H9 (cell line): ENCODE measurements at regions not wholly inside any gene's neighbourhood (a gene's known extent, or its start where the extent isn't known, plus 50 kb on each side); places are given as distances from the start of the nearest gene placed in this dataset.

ENCODE experiments used
- DNase-seq: peaks from one replicate; pipeline ENCODE4 v3.0.0-alpha.2; 2017
- H2AFZ ChIP-seq: one replicate; pipeline ENCODE4 v1.6.1; 2013; ENCODE audit warnings: mild to moderate bottlenecking, low read length, control low read depth, moderate library complexity
- H2AK5ac ChIP-seq: 2 replicates; pipeline ENCODE4 v1.6.1; 2013; ENCODE audit warnings: low read length, control low read depth, mixed read lengths; ENCODE audit not compliant: insufficient read length
- H2BK120ac ChIP-seq: one replicate; pipeline ENCODE4 v1.6.1; 2013; ENCODE audit warnings: low read depth, mild to moderate bottlenecking, low read length, control low read depth, inconsistent platforms; ENCODE audit not compliant: poor library complexity, severe bottlenecking
- H2BK12ac ChIP-seq: 2 replicates; pipeline ENCODE4 v1.6.1; 2013; ENCODE audit warnings: low read length, control low read depth, mixed read lengths, low read depth; ENCODE audit not compliant: insufficient read length
- H2BK15ac ChIP-seq: 2 replicates; pipeline ENCODE4 v1.6.1; 2013; ENCODE audit warnings: low read depth, low read length, control low read depth
- H2BK20ac ChIP-seq: one replicate; pipeline ENCODE4 v1.6.1; 2013; ENCODE audit warnings: low read depth, mild to moderate bottlenecking, low read length, control low read depth, inconsistent platforms; ENCODE audit not compliant: poor library complexity, severe bottlenecking
- H2BK5ac ChIP-seq: 2 replicates; pipeline ENCODE4 v1.6.1; 2013; ENCODE audit warnings: low read length, control low read depth, mixed read lengths; ENCODE audit not compliant: insufficient read length
- H3K14ac ChIP-seq: 2 replicates; pipeline ENCODE4 v1.6.1; 2013; ENCODE audit warnings: low read length, control low read depth; ENCODE audit not compliant: insufficient read depth
- H3K18ac ChIP-seq: 2 replicates; pipeline ENCODE4 v1.6.1; 2013; ENCODE audit warnings: low read depth, mild to moderate bottlenecking, mixed read lengths, low read length, control low read depth; ENCODE audit not compliant: insufficient read length
- H3K23ac ChIP-seq: 2 replicates; pipeline ENCODE4 v1.6.1; 2013; ENCODE audit warnings: low read length, control low read depth, mixed read lengths, low read depth; ENCODE audit not compliant: insufficient read length
- H3K23me2 ChIP-seq: 2 replicates; pipeline ENCODE4 v1.6.1; 2013; ENCODE audit warnings: low read depth, mild to moderate bottlenecking, mixed read lengths, low read length, control low read depth; ENCODE audit not compliant: insufficient read length, poor library complexity, severe bottlenecking
- H3K27ac ChIP-seq: 2 replicates; pipeline ENCODE4 v1.5.1; 2013; ENCODE audit warnings: low read length, control low read depth, mixed read lengths, low read depth; ENCODE audit not compliant: insufficient read length
- H3K27me3 ChIP-seq: 2 replicates; pipeline ENCODE4 v1.6.1; 2013; ENCODE audit warnings: low read length, control low read depth, inconsistent platforms; ENCODE audit not compliant: insufficient read depth
- H3K4ac ChIP-seq: 2 replicates; pipeline ENCODE4 v1.6.1; 2013; ENCODE audit warnings: low read depth, mild to moderate bottlenecking, control low read depth, inconsistent platforms, low read length, moderate library complexity
- H3K4me1 ChIP-seq: 2 replicates; pipeline ENCODE4 v1.6.1; 2013; ENCODE audit warnings: low read length, control low read depth, inconsistent platforms; ENCODE audit not compliant: insufficient read depth
- H3K4me2 ChIP-seq: 2 replicates; pipeline ENCODE4 v1.6.1; 2013; ENCODE audit warnings: low read length, control low read depth, mixed read lengths; ENCODE audit not compliant: insufficient read length, insufficient read depth
- H3K56ac ChIP-seq: 2 replicates; pipeline ENCODE4 v1.6.1; 2013; ENCODE audit warnings: low read depth, mild to moderate bottlenecking, mixed read lengths, low read length, control low read depth; ENCODE audit not compliant: insufficient read length
- H3K79me1 ChIP-seq: 2 replicates; pipeline ENCODE4 v1.6.1; 2013; ENCODE audit warnings: low read depth, mild to moderate bottlenecking, moderate library complexity, low read length, control low read depth, inconsistent platforms; ENCODE audit not compliant: insufficient read depth, poor library complexity, severe bottlenecking
- H3K79me2 ChIP-seq: 2 replicates; pipeline ENCODE4 v1.6.1; 2013; ENCODE audit warnings: low read length, control low read depth, inconsistent platforms; ENCODE audit not compliant: insufficient read depth
- H3K9ac ChIP-seq: 2 replicates; pipeline ENCODE4 v1.6.1; 2013; ENCODE audit warnings: low read length, control low read depth, mixed read lengths; ENCODE audit not compliant: insufficient read length; ENCODE audit errors: extremely low read depth
- H3K9me3 ChIP-seq: one replicate; pipeline ENCODE4 v1.6.1; 2013; ENCODE audit warnings: low read depth, low read length, inconsistent platforms; ENCODE audit not compliant: control insufficient read depth
- H3T11ph ChIP-seq: one replicate; pipeline ENCODE4 v1.6.1; 2013; ENCODE audit warnings: mild to moderate bottlenecking, low read length, control low read depth, inconsistent platforms
- H4K20me1 ChIP-seq: one replicate; pipeline ENCODE4 v1.6.1; 2013; ENCODE audit not compliant: control insufficient read depth, insufficient read length, insufficient read depth
- H4K5ac ChIP-seq: 2 replicates; pipeline ENCODE4 v1.6.1; 2013; ENCODE audit warnings: low read depth, mild to moderate bottlenecking, mixed read lengths, low read length, control low read depth; ENCODE audit not compliant: insufficient read length
- H4K8ac ChIP-seq: replicated peaks from 2 replicates; pipeline ENCODE4 v1.6.1; 2013; ENCODE audit warnings: low read length, control low read depth, mixed read lengths, low read depth; ENCODE audit not compliant: insufficient read length
- H4K91ac ChIP-seq: 2 replicates; pipeline ENCODE4 v1.6.1; 2013; ENCODE audit warnings: low read depth, mild to moderate bottlenecking, moderate library complexity, mixed read lengths, low read length, control low read depth; ENCODE audit not compliant: insufficient read length
- H3K27ac Mint-ChIP-seq, 3 experiments: 2 replicates in 2 of 3; 3 replicates in 1 of 3; pipeline ENCODE4 v1.8.0; 2020 to 2021; ENCODE audit warnings: mixed read lengths in 3 of 3, mild to moderate bottlenecking in 1 of 3, moderate library complexity in 1 of 3
- H3K27me3 Mint-ChIP-seq: 2 replicates; pipeline ENCODE4 v1.8.0; 2021; ENCODE audit warnings: low read depth, mild to moderate bottlenecking, moderate library complexity, mixed read lengths
- H3K36me3 Mint-ChIP-seq, 3 experiments: 2 replicates in 2 of 3; 3 replicates in 1 of 3; pipeline ENCODE4 v1.8.0; 2020 to 2021; ENCODE audit warnings: low read depth in 3 of 3, mixed read lengths in 3 of 3; ENCODE audit not compliant: insufficient read depth in 1 of 3
- H3K4me1 Mint-ChIP-seq, 2 experiments: 2 replicates each; pipeline ENCODE4 v1.8.0; 2020; ENCODE audit warnings: mixed read lengths in 2 of 2
- H3K4me3 Mint-ChIP-seq, 2 experiments: 2 replicates in 1 of 2; 3 replicates in 1 of 2; pipeline ENCODE4 v1.8.0; 2020 to 2021; ENCODE audit warnings: mild to moderate bottlenecking in 2 of 2, mixed read lengths in 2 of 2, moderate library complexity in 1 of 2
- H3K9me3 Mint-ChIP-seq, 2 experiments: 2 replicates in 1 of 2; 3 replicates in 1 of 2; pipeline ENCODE4 v1.8.0; 2020; ENCODE audit warnings: mild to moderate bottlenecking in 2 of 2, mixed read lengths in 2 of 2, moderate library complexity in 1 of 2
- CTCF ChIP-seq: fragments of 200-600 bp; sonication (generic); conservative IDR thresholded peaks from 3 replicates; pipeline ENCODE4 v1.8.0; 2021; ENCODE audit warnings: antibody characterized with exemption, mild to moderate bottlenecking
- WGBS: extraction: QIAGEN DNeasy Blood & Tissue Kit; methylation state at CpG from one replicate; pipeline ENCODE4 v1.1.7; 2013; ENCODE audit warnings: missing lambda C conversion rate, low lambda C conversion rate, mixed read lengths; ENCODE audit not compliant: insufficient read length; ENCODE audit errors: extremely low coverage; 5-methylcytosine and 5-hydroxymethylcytosine counted together

GRCh38 chr2:217593732-217594131 lies 409.1 kb downstream of the TNS1 start:
- H2AK5ac ChIP-seq: no peak overlapping the region
- Mint-ChIP-seq H3K4me3 (no peak overlapping the region), H3K36me3 (peaks cover 4 to 6% (median 5%) of the 10 kb centered on the region in 3 experiments; a peak in 4 of 7 replicates), H3K27me3 (no peaks in the 10 kb centered on the region), H3K27ac (no peak overlapping the region), H3K9me3 (peaks cover 4 to 10% of the 10 kb centered on the region in 2 experiments), H3K4me1 (peaks cover 23 to 34% of the 10 kb centered on the region in 2 experiments)
- no peaks in the 10 kb centered on the region for H4K20me1 ChIP-seq
- H3K23me2 ChIP-seq: no peaks in the 10 kb centered on the region
- H3K23ac ChIP-seq: no peak overlapping the region
- H4K91ac ChIP-seq: no peak overlapping the region
- no peak overlapping the region for H4K8ac ChIP-seq
- no peak overlapping the region for H3K18ac ChIP-seq
- DNase-seq: no peak
- no peaks in the 10 kb centered on the region for H3K9me3 ChIP-seq
- H3K9ac ChIP-seq: no peak overlapping the region
- no peak overlapping the region for H3K4ac ChIP-seq
- no peak overlapping the region for H3K56ac ChIP-seq
- H3K79me1 ChIP-seq: no peaks in the 10 kb centered on the region
- no peaks in the 10 kb centered on the region for H3K79me2 ChIP-seq
- no peak overlapping the region for H3T11ph ChIP-seq
- H2BK12ac ChIP-seq: no peak overlapping the region
- no peak overlapping the region for H2BK5ac ChIP-seq
- H4K5ac ChIP-seq: no peak overlapping the region
- no peaks in the 10 kb centered on the region for H3K27me3 ChIP-seq
- peaks cover 5% of the 10 kb centered on the region; the same call in 1 of the 2 replicates for H3K4me1 ChIP-seq
- H3K4me2 ChIP-seq: no peak overlapping the region
- no CpG with 5 or more reads among the region's 4 CpGs for WGBS
- H3K27ac ChIP-seq: no peak overlapping the region
- H2BK20ac ChIP-seq: no peak overlapping the region
- no peak overlapping the region for H2AFZ ChIP-seq
- no peak for TF ChIP-seq CTCF
- no peak overlapping the region for H2BK15ac ChIP-seq
- H2BK120ac ChIP-seq: no peak overlapping the region
- no peak overlapping the region; the same call in 1 of the 2 replicates for H3K14ac ChIP-seq
